PC-9 (cell line): ENCODE measurements at regions not wholly inside any gene's neighbourhood (a gene's known extent, or its start where the extent isn't known, plus 50 kb on each side); places are given as distances from the start of the nearest gene placed in this dataset.

Source experiments
- CTCF ChIP-seq: fragments of 200-600 bp; sonication (generic); conservative IDR thresholded peaks from 2 replicates; pipeline ENCODE4 v1.6.1; 2017; ENCODE audit warnings: mixed run types, antibody characterized with exemption, mild to moderate bottlenecking, moderate library complexity
- EZH2 ChIP-seq: fragments of 200-600 bp; sonication (generic); IDR thresholded peaks from 2 replicates; pipeline ENCODE4 v1.8.0; 2017; ENCODE audit warnings: antibody characterized with exemption, low read depth

GRCh38 chr5:162242416-162242815, 174.8 kb downstream of the GABRG2 start:
- TF ChIP-seq CTCF = no peak
- no peak for TF ChIP-seq EZH2
